ENCODE measurements at regions not wholly inside any gene's neighbourhood (a gene's known extent, or its start where the extent isn't known, plus 50 kb on each side); places are given as distances from the start of the nearest gene placed in this dataset.

DNA sequence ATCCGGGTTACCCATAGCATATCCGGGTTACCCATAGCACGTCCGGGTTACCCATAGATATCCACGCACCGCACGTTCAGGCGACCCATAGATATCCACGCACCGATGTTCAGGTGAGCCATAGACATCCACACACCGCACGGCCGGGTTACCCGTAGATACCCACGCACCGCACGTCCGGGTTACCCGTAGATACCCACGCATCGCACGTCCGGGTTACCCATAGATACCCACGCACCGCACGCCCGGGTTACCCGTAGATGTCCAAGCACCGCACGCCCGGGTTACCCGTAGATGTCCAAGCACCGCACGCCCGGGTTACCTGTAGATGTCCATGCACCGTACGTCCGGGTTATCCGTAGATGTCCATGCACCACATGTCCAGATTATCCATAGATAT lies 60.3 kb upstream of the SYT1 start:
- no peak for ATAC-seq

More for the DNA sequence above, 60.3 kb upstream of the SYT1 start:
- Histone ChIP-seq H3K79me2 (ENCODE audit: low read length) (no peaks in the 10 kb centered on the region), H3K27ac (ENCODE audit: low read length) (no peak overlapping the region), H3K27me3 (ENCODE audit: low read length) (no peaks in the 10 kb centered on the region), H3K9ac (ENCODE audit: low read length) (no peak overlapping the region), H3K36me3 (ENCODE audit: low read depth, low read length) (no peaks in the 10 kb centered on the region), H3K9me3 (ENCODE audit: low read length) (no peaks in the 10 kb centered on the region), H3K4me3 (ENCODE audit: low read length) (no peak overlapping the region), H3F3A (ENCODE audit: low read length, unreplicated experiment) (no peaks in the 10 kb centered on the region), H3K9me2 (replicated peaks; ENCODE audit: low read length) (no peaks in the 10 kb centered on the region), H3K4me1 (ENCODE audit: insufficient read depth, low read length) (peaks cover 13% of the 10 kb centered on the region), H4K20me1 (ENCODE audit: low read length) (no peaks in the 10 kb centered on the region), H2AFZ (ENCODE audit: low read length) (no peak overlapping the region), H3K4me2 (ENCODE audit: low read length) (no peak overlapping the region)
- ChIA-PET POLR2A (ENCODE audit: unreplicated experiment) (no interaction called here), CTCF (no interaction called here)
- TF ChIP-seq EZH2 (IDR thresholded peaks at IDR 0.05; ENCODE audit: low read length, unreplicated experiment): no peak
- TF ChIP-seq CTCF (conservative IDR thresholded peaks at IDR 0.05; ENCODE audit: low read depth, low read length): no peak
- TF ChIP-seq EZH2phosphoT487 (IDR thresholded peaks at IDR 0.05; ENCODE audit: borderline replicate concordance, low read length): no peak
- no peak for DNase-seq
- BruUV-seq (replicated peaks): no TSS peak
- intact Hi-C loops (cut with micrococcal nuclease): no loop called here
